GM23338 (cell line): ENCODE measurements at regions not wholly inside any gene's neighbourhood (a gene's known extent, or its start where the extent isn't known, plus 50 kb on each side); places are given as distances from the start of the nearest gene placed in this dataset.

Experiments
- CTCF ChIP-seq, 2 experiments: fragments of 200-600 bp in 1 of 2; sonication (generic) in 1 of 2; conservative IDR thresholded peaks; 2 replicates each; pipeline versions ENCODE4 v1.5.1 to v1.6.1; 2016 to 2017; ENCODE audit warnings: antibody characterized with exemption in 2 of 2, low read depth in 2 of 2, mild to moderate bottlenecking in 2 of 2, moderate library complexity in 1 of 2
- ETS1 ChIP-seq: IDR thresholded peaks from 2 replicates; pipeline ENCODE4 v1.6.1; 2016; ENCODE audit warnings: antibody characterized with exemption
- EZH2phosphoT487 ChIP-seq: fragments of 200-600 bp; sonication (generic); IDR thresholded peaks from one replicate; pipeline ENCODE4 v1.8.1; 2018; ENCODE audit warnings: antibody characterized with exemption; ENCODE audit not compliant: unreplicated experiment
- POLR2AphosphoS5 ChIP-seq: IDR thresholded peaks from 2 replicates; pipeline ENCODE4 v1.6.1; 2016; ENCODE audit warnings: antibody characterized with exemption, low read depth
- REST ChIP-seq: IDR thresholded peaks from one replicate; pipeline ENCODE4 v1.6.1; 2018; ENCODE audit warnings: antibody characterized with exemption; ENCODE audit not compliant: unreplicated experiment

GRCh38 chr20:19016140-19016497 lies 196.3 kb upstream of the SLC24A3 start:
- TF ChIP-seq CTCF (conservative IDR thresholded peaks at IDR 0.05; ENCODE audit: low read depth in 2 of 2) (no peak), ETS1 (no peak), EZH2phosphoT487 (no peak), REST (no peak), POLR2AphosphoS5 (no peak)
